ENCODE measurements at regions not wholly inside any gene's neighbourhood (a gene's known extent, or its start where the extent isn't known, plus 50 kb on each side); places are given as distances from the start of the nearest gene placed in this dataset.

DNA sequence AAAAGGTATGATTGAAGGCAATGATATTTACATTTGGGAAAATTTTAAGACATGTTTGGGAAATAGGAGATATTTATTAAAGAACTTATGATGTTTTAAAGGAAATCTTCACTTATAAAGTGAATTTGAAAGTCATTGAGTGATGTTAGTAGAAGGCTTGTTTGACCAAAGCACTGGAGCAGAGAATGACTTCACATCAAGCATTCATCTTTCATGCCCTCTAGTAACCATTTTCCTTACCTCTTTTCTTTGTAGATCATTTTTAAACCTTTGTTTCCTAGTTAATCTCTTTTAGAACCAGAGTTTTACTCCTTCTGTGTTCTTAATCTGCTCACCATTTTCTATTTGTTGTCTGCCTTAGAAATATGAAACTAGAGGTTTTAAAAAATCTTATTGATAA lies 111.3 kb upstream of the FOXP2 start:
- TF ChIP-seq, protein P1, sequence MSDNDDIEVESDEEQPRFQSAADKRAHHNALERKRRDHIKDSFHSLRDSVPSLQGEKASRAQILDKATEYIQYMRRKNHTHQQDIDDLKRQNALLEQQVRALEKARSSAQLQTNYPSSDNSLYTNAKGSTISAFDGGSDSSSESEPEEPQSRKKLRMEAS (IDR thresholded peaks at IDR 0.05), result no peak
- TF ChIP-seq EP300 (IDR thresholded peaks at IDR 0.05; ENCODE audit: borderline replicate concordance) (no peak), YY1 (IDR thresholded peaks at IDR 0.05; ENCODE audit: low read depth) (no peak), TAF1 (IDR thresholded peaks at IDR 0.05; ENCODE audit: low read depth) (no peak), ZBTB7A (IDR thresholded peaks at IDR 0.05; ENCODE audit: low read depth) (no peak), CREB1 (IDR thresholded peaks at IDR 0.05; ENCODE audit: low read depth) (no peak)

All from Ishikawa (cell line).